Left ventricle myocardium superior (tissue), 1 donor: ENCODE measurements at regions not wholly inside any gene's neighbourhood (a gene's known extent, or its start where the extent isn't known, plus 50 kb on each side); places are given as distances from the start of the nearest gene placed in this dataset.
"Not testable (repeated sequence)": the region's sequence is repeated elsewhere in the genome, so short reads cannot be mapped to it uniquely, and the experiment has no call there.

Source experiments
- ATAC-seq: fragments of 200-7000 bp; cut with Tn5 transposase; one replicate; pipeline ENCODE4 v1.9.1; 2020; ENCODE audit warnings: mild to moderate bottlenecking, moderate library complexity
- DNase-seq: peaks from one replicate; pipeline ENCODE4 v3.0.0-alpha.2; 2020
- intact Hi-C: fragments of 100-400 bp; cut with micrococcal nuclease; formaldehyde crosslinking; loops from one replicate; pipeline ENCODE4 v1.11.0; 2022
- donor health status: DM: no; HTN: yes; CAD: no; lungs with severe emphysema.

GRCh38 chr15:35181538-35181937 is 96.4 kb upstream of the NANOGP8 start:
- no peak for ATAC-seq
- intact Hi-C loops: no loop called here
- DNase-seq: no peak

DNA sequence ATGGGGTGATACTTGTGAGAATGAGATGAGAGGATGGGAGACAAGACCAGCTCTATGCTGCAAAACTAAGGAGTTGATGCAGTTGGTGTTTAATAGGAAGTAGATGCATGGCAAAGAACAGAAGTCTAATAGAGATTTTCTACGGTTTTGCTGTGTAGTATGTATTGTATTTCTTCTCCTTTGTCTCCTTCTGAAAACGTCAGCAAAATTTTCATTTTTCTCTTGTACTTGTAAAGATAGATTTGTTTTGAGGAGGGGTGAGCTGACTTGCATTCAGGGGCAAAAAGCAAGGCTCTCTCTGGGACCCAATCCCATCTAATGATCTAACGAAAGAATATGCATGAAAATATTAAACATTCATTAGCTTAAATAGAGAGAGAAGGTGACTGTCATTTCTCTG is 94.6 kb upstream of the NANOGP8 start:
- no peak for DNase-seq
- ATAC-seq: no peak
- intact Hi-C loops: no loop called here

DNA sequence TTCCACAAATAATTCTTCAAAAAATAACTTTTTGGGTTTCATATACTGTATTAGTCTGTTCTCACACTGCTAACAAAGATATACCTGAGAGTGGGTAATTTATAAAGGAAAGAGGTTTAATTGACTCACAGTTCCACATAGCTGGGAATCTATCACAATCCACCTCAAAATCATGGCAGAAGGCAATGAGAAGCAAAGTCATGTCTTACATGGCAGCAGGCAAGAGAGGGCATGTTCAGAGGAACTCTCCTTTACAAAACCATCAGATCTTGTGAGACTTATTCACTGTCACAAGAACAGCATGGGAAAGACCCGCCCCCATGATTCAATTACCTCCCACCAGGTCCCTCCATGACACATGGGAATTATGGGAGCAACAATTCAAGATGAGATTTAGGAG is 93.1 kb upstream of the NANOGP8 start:
- ATAC-seq, intact Hi-C loops, DNase-seq: not testable (repeated sequence)

- DNase-seq (no peak), ATAC-seq (no peak)
- intact Hi-C loops: no loop called here
Observed at GRCh38 chr15:35174948-35175347, 89.9 kb upstream of the NANOGP8 start.

DNA sequence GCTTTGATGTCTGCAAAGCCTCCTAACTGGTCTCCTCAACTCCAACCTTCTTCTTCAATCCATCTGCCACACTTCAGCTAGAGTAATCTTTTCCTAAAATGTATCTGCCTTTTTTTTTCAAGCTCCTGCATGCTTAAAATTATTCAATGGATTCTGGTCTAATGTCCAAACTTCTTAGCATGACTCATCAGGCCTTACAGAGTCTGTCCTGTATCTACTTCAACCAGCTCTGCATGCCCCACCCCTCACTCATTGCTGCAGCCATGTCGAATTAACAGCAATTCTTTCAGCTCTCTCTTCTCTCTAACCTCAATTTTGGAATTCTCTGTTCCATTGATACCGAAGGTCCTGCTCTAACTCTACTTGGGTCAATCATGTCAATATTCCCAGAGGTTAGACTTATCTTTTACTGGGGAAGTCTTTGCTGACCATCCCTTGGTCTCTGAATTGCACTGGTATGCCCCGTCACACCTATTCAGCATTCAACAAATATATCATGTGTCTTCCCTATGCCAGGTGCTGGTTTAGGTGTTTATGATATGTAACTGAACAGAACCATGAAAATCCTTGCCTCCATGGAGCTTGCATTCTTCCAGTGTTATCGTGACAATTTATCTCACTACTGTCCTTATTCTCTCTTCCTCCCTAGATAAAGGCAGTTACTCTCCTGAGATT is 88.5 kb upstream of the NANOGP8 start:
- intact Hi-C loops: no loop called here
- ATAC-seq: no peak
- no peak for DNase-seq

- intact Hi-C loops: no loop called here
- no peak for DNase-seq
- ATAC-seq: no peak
Observed at GRCh38 chr15:35170207-35170606, 85.1 kb upstream of the NANOGP8 start.

DNA sequence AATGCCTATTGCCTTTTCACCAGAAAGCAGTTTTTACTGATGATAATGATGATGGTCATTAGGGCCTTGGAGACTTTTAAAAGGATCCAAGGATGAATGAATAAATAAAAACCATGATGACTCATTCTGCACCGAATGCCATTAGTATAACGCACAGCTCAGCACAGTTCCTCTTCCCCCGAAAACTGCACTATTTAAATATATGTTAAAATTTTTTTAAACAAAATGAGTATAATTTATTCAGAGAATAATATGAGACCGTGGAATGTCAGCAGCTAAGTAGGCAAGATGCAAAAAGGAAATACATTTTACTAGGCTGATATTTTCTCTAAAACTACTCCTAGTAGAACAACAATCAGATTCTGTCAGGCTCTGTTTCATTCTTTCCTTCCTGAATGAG is 83.4 kb upstream of the NANOGP8 start:
- intact Hi-C loops: no loop called here
- ATAC-seq (no peak), DNase-seq (no peak)

GRCh38 chr15:35167675-35168074 is 82.6 kb upstream of the NANOGP8 start:
- ATAC-seq: no peak
- DNase-seq: no peak
- intact Hi-C loops: no loop called here

- intact Hi-C loops: no loop called here
- ATAC-seq (no peak), DNase-seq (no peak)
Observed at GRCh38 chr15:35166730-35167359, 81.8 kb upstream of the NANOGP8 start.

GRCh38 chr15:35161694-35162093 is 76.6 kb upstream of the NANOGP8 start:
- intact Hi-C loops: no loop called here
- no peak for ATAC-seq

DNA sequence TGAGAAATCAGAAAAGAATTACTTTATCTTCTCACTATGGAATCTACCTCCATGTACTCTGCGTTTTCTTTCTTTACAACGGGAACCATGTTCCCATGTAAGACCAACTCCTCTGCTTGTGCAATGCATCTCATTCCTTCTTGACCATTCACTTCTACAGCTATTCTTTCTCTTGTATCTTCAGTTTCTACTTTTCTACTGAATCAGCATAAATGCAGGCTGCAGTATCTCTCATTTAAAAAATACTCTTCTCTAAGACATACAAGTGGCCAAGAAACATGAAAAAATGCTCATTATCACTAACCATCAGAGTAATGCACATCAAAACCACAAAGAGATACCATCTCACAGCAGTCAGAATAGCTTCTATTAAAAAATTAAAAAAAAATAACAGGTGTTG is 74.1 kb upstream of the NANOGP8 start:
- intact Hi-C loops: loop anchor here (10.0 kb wide), 1 partner anchor 56 kb away; no protein-coding TSS in a partner anchor
- no peak for ATAC-seq
- DNase-seq: no peak

More at GRCh38 chr15:35161694-35162093, 76.6 kb upstream of the NANOGP8 start:
- DNase-seq: no peak

DNA sequence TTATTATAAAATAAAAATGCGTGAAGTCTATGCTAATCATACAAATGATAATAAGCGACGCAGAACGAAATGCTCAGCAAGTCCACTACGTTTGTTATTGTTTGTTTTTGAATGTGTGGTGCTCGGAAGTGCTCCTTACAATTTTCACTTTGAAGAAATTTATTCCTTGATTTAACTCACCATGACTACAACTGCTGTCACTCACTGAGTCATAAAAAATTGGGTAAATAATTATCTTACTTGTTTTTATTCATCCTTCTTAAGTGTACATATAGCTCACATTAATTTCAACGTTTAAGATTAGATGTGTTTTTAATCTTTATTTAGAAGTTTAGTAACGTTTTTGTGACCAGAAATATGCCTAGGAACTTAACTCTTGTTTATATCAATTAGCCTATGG is 66.7 kb upstream of the NANOGP8 start:
- DNase-seq: no peak
- no peak for ATAC-seq
- intact Hi-C loops: loop anchor here (10.0 kb wide), 1 partner anchor 63 kb away; no protein-coding TSS in a partner anchor

DNA sequence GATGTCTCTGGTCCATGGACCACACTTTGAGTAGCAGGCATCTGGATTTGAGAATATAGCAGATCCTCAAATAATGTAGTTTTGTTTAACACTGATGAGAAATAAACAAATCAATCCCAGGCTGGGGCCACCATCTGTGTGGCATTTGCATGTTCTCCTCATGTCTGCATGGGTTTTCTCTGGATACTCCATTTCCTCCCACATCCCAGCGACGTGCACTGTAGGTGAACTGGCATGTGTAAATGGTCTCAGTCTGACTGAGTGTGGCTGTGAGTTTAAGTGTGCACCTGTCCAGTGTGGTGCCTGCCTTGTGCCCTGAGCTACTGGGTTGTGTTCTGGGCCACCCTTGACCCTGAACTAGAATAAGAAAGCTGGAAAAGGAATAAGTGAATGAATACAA is 66.3 kb upstream of the NANOGP8 start:
- ATAC-seq: no peak
- intact Hi-C loops: loop anchor here (10.0 kb wide), 1 partner anchor 63 kb away; no protein-coding TSS in a partner anchor
- DNase-seq: no peak

- ATAC-seq (no peak), DNase-seq (no peak)
- intact Hi-C loops: loop anchor here (10.0 kb wide), 1 partner anchor 64 kb away; no protein-coding TSS in a partner anchor
Observed at GRCh38 chr15:35150361-35150760, 65.3 kb upstream of the NANOGP8 start.

DNA sequence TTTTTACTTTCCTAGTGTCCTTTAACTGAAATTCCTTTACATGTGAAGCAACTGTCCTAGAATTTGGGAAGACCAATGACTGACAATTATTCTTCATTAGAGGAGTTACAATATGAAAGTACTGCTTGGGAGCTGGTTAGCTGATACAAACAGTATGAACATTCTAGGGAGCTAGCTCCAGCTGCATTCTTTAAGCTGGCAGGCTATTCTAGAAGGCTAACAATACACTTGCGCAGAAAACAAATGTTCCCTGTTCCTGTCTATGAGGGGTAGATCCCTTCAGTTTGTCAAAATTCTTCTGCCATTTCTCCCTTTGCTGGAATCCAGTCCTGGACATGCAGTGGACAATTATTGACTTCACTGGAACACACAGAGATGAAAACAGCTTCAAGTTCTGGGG is 60.2 kb upstream of the NANOGP8 start:
- intact Hi-C loops: no loop called here
- ATAC-seq (no peak), DNase-seq (no peak)

DNA sequence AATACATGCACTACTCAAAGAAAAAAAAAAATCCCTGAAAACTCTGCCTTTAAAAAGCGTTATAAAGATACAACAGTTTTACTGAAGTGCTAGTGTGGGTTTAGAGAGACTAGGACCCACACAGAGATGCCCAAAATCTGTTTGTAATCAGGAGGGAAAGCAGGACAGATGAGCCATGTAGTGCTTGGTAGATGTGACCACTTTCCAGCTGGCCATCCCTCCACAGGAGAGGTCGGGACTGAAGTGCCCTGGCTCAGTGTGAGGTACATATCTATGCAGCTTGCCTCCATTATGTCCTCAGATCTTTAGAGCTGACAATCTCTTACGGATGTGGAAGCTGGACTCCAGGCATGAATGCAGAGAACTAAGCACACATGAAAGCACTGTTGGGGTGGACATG is 57.5 kb upstream of the NANOGP8 start:
- DNase-seq (no peak), ATAC-seq (no peak)
- intact Hi-C loops: no loop called here

DNA sequence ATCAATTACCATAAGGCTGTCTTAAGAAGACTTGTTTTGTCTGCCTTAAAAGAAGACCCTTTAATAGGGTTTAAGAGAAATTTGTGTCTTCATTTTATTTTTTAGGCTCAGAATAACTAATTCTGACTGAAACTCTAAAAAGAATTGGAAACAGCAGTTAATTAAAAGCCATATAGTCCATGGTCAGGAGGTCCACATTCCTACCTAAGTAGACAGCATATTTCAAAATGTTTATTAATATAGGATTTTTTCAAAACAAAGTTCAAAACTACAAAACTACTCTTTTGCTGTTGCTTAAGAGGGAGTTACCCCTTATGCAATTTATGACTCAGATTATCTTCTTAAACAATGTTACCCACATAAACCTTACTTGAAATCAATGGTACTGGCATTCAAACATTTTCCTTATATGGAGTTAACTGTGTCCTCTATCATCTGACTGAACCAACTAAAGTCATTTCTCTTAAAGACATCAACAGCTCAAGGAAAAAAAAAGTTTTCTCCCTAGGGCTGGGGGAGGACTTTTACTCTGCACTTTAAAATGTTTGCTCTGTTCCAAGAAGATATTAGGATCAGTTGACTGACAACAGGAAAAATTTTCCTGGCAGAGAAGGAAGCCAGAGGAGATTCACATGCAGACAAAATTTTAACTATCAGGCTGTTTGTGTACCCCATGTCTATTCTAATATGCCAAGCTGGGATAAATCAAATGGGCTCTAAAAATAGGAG is 56.8 kb upstream of the NANOGP8 start:
- no peak for DNase-seq
- ATAC-seq: no peak
- intact Hi-C loops: no loop called here

DNA sequence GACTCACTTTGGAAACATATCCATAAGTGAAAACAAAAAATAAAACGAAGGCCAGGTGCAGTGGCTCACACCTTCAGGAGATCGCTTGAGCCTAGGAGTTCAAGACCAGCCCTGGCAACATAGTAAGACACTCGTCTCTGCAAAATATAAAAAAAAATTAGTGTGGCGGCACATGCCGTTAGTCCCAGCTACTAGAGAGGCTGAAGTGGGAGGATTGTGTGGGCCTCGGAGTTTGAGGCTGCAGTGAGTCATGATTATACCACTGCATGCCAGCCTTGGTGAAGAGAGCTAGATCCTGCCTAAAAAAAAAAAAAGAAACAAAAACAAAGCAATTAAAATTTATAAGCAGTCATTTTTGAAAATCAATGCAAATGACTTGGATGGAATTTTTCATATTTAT is 54.7 kb upstream of the NANOGP8 start:
- no peak for DNase-seq
- ATAC-seq: no peak
- intact Hi-C loops: no loop called here

DNA sequence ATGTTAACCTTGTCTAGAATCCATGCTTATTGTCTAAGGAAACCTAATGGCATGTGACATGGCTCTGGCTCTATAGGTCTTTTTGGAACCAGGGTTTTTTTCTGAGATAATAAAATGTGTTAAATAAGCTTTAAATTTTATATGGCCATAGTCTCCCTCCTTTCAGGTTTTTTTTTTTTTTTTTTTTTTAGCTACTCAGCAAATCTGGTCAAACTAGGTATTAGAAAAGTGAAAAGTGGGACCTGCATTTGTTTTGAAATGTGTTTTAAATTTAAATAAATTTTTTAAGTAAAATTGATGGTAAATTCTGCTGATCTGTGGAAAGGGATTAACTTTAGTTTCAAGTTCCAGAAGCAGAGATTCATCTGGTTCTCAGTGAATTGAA is 52.1 kb upstream of the NANOGP8 start:
- ATAC-seq (no peak), DNase-seq (no peak)
- intact Hi-C loops: no loop called here
